Subcutaneous abdominal adipose tissue (tissue), 5 donors: ENCODE measurements at regions not wholly inside any gene's neighbourhood (a gene's known extent, or its start where the extent isn't known, plus 50 kb on each side); places are given as distances from the start of the nearest gene placed in this dataset.

Experiments used
- H3K27ac ChIP-seq: one replicate; pipeline ENCODE4 v1.7.0; 2013; ENCODE audit warnings: low read depth, mild to moderate bottlenecking, inconsistent platforms, low read length, moderate library complexity
- H3K27me3 ChIP-seq, 5 donors: one replicate each; pipeline ENCODE4 v1.7.0; 2013; ENCODE audit warnings: low read length in 5 of 5, inconsistent platforms in 1 of 5; ENCODE audit not compliant: control insufficient read depth in 5 of 5, insufficient read depth in 4 of 5
- H3K36me3 ChIP-seq, 5 donors: one replicate each; pipeline ENCODE4 v1.7.0; 2013; ENCODE audit warnings: low read length in 5 of 5; ENCODE audit not compliant: control insufficient read depth in 5 of 5, insufficient read depth in 5 of 5
- H3K4me1 ChIP-seq, 5 donors: one replicate each; pipeline ENCODE4 v1.7.0; 2013; ENCODE audit warnings: low read length in 5 of 5, mild to moderate bottlenecking in 3 of 5, moderate library complexity in 1 of 5; ENCODE audit not compliant: control insufficient read depth in 5 of 5, insufficient read depth in 5 of 5
- H3K4me3 ChIP-seq, 5 donors: one replicate each; pipeline ENCODE4 v1.7.0; 2013; ENCODE audit warnings: low read length in 5 of 5, low read depth in 1 of 5
- H3K9ac ChIP-seq, 5 donors: one replicate each; pipeline ENCODE4 v1.7.0; 2013; ENCODE audit warnings: low read length in 5 of 5, mild to moderate bottlenecking in 4 of 5, moderate library complexity in 3 of 5
- H3K9me3 ChIP-seq, 5 donors: one replicate each; pipeline ENCODE4 v1.7.0; 2013; ENCODE audit warnings: low read length in 5 of 5; ENCODE audit not compliant: control insufficient read depth in 5 of 5
- donor health status: healthy.
- donor health status: healthy.
- donor health status: healthy.
- donor health status: healthy.
- donor health status: healthy.

GRCh38 chr5:6845856-6846255 is 132.6 kb downstream of the TENT4A start:
- H3K36me3 ChIP-seq: no peaks in the 10 kb centered on the region
- no peak overlapping the region for H3K4me3 ChIP-seq
- peaks cover 0 to 4% (median under 1%) of the 10 kb centered on the region in 5 donors for H3K9me3 ChIP-seq
- H3K9ac ChIP-seq: no peak overlapping the region
- H3K27me3 ChIP-seq: peaks cover 0 to 3% (median 0%) of the 10 kb centered on the region in 5 donors
- no peak overlapping the region for H3K27ac ChIP-seq
- H3K4me1 ChIP-seq: no peaks in the 10 kb centered on the region

DNA sequence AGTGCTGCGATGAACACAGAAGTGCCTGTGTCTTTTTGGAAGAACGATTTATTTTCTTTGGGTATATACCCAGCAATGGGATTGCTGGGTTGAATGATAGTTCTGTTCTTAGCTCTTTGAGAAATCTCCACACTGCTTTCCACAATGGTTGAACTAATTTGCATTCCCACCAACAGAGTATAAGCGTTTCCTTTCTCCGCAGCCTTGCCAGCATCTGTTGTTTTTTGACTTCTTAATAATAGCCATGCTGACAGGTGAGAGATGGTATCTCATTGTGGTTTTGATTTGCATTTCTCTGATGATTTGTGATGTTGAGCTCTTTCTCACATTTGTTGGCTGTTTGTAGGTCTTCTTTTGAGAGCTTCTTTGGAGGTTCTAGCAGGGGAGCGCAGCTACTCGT is 134.6 kb downstream of the TENT4A start:
- H3K9me3 ChIP-seq: peaks cover 0 to 20% (median 15%) of the 10 kb centered on the region in 5 donors
- H3K36me3 ChIP-seq: no peaks in the 10 kb centered on the region
- H3K27ac ChIP-seq: no peak overlapping the region
- H3K4me3 ChIP-seq: no peak overlapping the region
- H3K9ac ChIP-seq: no peak overlapping the region
- peaks cover 0 to 3% (median 0%) of the 10 kb centered on the region in 5 donors for H3K27me3 ChIP-seq
- H3K4me1 ChIP-seq: no peaks in the 10 kb centered on the region

- Histone ChIP-seq H3K36me3 (no peaks in the 10 kb centered on the region), H3K4me1 (no peaks in the 10 kb centered on the region), H3K4me3 (no peak overlapping the region), H3K9me3 (peaks cover 0 to 22% (median 18%) of the 10 kb centered on the region in 5 donors), H3K9ac (no peak overlapping the region), H3K27ac (no peak overlapping the region), H3K27me3 (no peaks in the 10 kb centered on the region)
These were observed 136.3 kb downstream of the TENT4A start for GRCh38 chr5:6849316-6850105.

DNA sequence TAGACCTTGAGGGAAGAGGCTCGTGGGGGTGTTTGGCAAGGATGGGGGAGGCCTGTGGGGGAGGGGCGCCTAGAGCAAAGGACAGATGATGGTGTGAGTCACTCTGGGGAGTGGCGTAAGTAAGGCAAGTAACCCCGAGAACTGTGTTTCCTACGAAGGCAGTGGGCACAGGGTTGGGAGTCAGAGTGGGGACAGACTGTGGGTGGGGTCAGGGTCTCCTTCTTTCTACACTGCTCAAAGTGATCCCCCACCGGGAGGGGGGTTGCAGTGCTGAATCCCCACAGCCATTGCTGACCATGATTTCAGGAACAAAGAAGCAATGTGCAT is 136.8 kb downstream of the TENT4A start:
- H3K4me1 ChIP-seq: no peaks in the 10 kb centered on the region
- no peak overlapping the region for H3K9ac ChIP-seq
- no peak overlapping the region for H3K4me3 ChIP-seq
- no peaks in the 10 kb centered on the region for H3K27me3 ChIP-seq
- H3K9me3 ChIP-seq: peaks cover 0 to 25% (median 21%) of the 10 kb centered on the region in 5 donors
- H3K27ac ChIP-seq: no peak overlapping the region
- no peaks in the 10 kb centered on the region for H3K36me3 ChIP-seq

- Histone ChIP-seq H3K9me3 (peaks cover 0 to 19% (median 17%) of the 10 kb centered on the region in 5 donors), H3K36me3 (no peaks in the 10 kb centered on the region), H3K4me1 (peaks cover 0 to 7% (median 2%) of the 10 kb centered on the region in 5 donors), H3K27ac (no peak overlapping the region), H3K27me3 (peaks cover 0 to 3% (median 0%) of the 10 kb centered on the region in 5 donors), H3K4me3 (no peak overlapping the region), H3K9ac (no peak overlapping the region)
These were observed 143.4 kb downstream of the TENT4A start for GRCh38 chr5:6856653-6857052.

DNA sequence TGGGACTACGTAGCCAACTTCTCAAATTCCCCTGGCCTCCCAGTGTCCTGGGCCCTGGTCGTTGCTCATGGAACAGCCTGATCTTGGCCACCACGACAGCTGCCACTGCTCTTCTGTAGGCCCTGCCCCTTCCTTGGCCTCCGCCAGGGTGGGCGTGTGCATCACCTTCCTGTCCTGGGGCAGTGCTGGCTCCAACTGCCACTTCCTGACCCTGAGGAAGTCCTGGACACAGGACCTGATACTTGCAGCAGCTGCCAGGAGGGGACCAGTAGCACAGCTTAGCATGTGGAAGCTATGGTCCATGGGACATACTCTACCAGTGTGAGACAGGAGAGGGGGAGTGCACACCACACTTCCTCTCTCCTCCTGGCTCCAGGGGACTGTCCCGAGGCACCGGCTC is 145.2 kb downstream of the TENT4A start:
- H3K36me3 ChIP-seq: no peaks in the 10 kb centered on the region
- peaks cover 0 to 19% (median 6%) of the 10 kb centered on the region in 5 donors for H3K9me3 ChIP-seq
- H3K4me1 ChIP-seq: peaks cover 0 to 7% (median 2%) of the 10 kb centered on the region in 5 donors
- H3K9ac ChIP-seq: no peak overlapping the region
- H3K27me3 ChIP-seq: peaks cover 0 to 3% (median 0%) of the 10 kb centered on the region in 5 donors
- H3K4me3 ChIP-seq: peak overlapping the region in 1 of 5 donors; percentile 22
- H3K27ac ChIP-seq: no peak overlapping the region

DNA sequence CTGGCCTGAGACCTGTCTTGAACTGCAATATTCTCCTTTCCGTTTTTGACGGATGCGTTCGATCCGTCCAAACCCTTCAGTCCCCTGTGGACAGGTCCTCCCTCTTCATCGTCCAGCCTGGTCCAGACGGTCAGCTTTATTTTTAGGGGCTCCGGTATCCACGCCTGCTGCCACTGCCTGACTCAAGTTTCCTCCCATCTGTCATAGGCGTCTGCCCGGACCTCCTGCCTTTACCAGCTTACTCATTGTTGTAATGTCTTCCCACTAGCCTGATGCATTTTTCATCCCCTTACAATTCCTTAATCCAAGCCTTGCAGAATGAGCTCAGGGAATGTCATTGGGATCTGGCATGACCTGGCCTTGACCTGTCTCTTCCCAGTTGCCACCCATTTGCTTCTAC is 145.8 kb downstream of the TENT4A start:
- H3K27me3 ChIP-seq: peaks cover 0 to 3% (median 0%) of the 10 kb centered on the region in 5 donors
- no peaks in the 10 kb centered on the region for H3K36me3 ChIP-seq
- no peak overlapping the region for H3K27ac ChIP-seq
- H3K4me3 ChIP-seq: no peak overlapping the region
- peaks cover 0 to 7% (median 2%) of the 10 kb centered on the region in 5 donors for H3K4me1 ChIP-seq
- no peak overlapping the region for H3K9ac ChIP-seq
- H3K9me3 ChIP-seq: peaks cover 0 to 19% (median 6%) of the 10 kb centered on the region in 5 donors

- Histone ChIP-seq H3K4me1 (peaks cover 0 to 7% (median 2%) of the 10 kb centered on the region in 5 donors), H3K27ac (no peak overlapping the region), H3K36me3 (no peaks in the 10 kb centered on the region), H3K9me3 (peaks cover 0 to 14% (median 0%) of the 10 kb centered on the region in 5 donors), H3K4me3 (no peak overlapping the region), H3K27me3 (peaks cover 0 to 3% (median 0%) of the 10 kb centered on the region in 5 donors), H3K9ac (no peak overlapping the region)
These were observed 146.9 kb downstream of the TENT4A start for GRCh38 chr5:6859951-6860638.

- H3K36me3 ChIP-seq: no peaks in the 10 kb centered on the region
- peaks cover 0 to 3% (median 0%) of the 10 kb centered on the region in 5 donors for H3K27me3 ChIP-seq
- H3K4me3 ChIP-seq: no peak overlapping the region
- peaks cover 0 to 14% (median 0%) of the 10 kb centered on the region in 5 donors for H3K9me3 ChIP-seq
- H3K9ac ChIP-seq: no peak overlapping the region
- peaks cover 0 to 7% (median 2%) of the 10 kb centered on the region in 5 donors for H3K4me1 ChIP-seq
- H3K27ac ChIP-seq: no peak overlapping the region
These were observed 147.8 kb downstream of the TENT4A start for GRCh38 chr5:6861036-6861435.

- Histone ChIP-seq H3K36me3 (no peaks in the 10 kb centered on the region), H3K27me3 (peaks cover 0 to 3% (median 0%) of the 10 kb centered on the region in 5 donors), H3K9me3 (peaks cover 0 to 14% (median 0%) of the 10 kb centered on the region in 5 donors), H3K9ac (no peak overlapping the region), H3K4me3 (no peak overlapping the region), H3K4me1 (peaks cover 0 to 7% (median 2%) of the 10 kb centered on the region in 5 donors), H3K27ac (no peak overlapping the region)
These were observed 148.4 kb downstream of the TENT4A start for GRCh38 chr5:6861667-6862066.
